Neural progenitor cell (in vitro differentiated cells): ENCODE measurements at regions not wholly inside any gene's neighbourhood (a gene's known extent, or its start where the extent isn't known, plus 50 kb on each side); places are given as distances from the start of the nearest gene placed in this dataset.

Source experiments
- EZH2 ChIP-seq: fragments of 200-600 bp; sonication (generic); IDR thresholded peaks from 2 replicates; pipeline ENCODE4 v1.6.1; 2017; ENCODE audit warnings: antibody characterized with exemption, mild to moderate bottlenecking, moderate library complexity
- TF ChIP-seq, protein P1 (sequence below): fragments of 200-600 bp; sonication (generic); IDR thresholded peaks from 2 replicates; pipeline ENCODE4 v1.5.1; 2017; ENCODE audit warnings: antibody characterized with exemption, mild to moderate bottlenecking

DNA sequence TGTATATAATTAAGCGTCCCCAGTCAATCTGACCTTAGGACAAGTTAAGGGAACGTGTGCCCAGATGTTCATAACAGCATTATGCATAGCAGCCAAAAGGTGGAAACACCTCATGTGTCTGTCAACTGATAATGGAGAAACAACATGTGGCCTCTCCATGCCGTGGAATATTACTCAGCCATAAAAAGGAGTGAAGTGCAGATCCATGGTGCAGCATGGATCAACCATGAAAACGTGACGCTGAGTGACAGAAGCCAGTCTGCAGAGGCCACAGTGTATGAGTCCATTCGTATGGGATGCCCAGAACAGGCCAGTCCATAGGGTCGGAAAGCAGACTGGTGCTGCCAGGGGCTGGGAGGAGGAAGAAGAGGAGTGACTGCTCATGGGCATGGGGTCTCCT, 161.0 kb upstream of the CIBAR2 start:
- TF ChIP-seq, protein P1, sequence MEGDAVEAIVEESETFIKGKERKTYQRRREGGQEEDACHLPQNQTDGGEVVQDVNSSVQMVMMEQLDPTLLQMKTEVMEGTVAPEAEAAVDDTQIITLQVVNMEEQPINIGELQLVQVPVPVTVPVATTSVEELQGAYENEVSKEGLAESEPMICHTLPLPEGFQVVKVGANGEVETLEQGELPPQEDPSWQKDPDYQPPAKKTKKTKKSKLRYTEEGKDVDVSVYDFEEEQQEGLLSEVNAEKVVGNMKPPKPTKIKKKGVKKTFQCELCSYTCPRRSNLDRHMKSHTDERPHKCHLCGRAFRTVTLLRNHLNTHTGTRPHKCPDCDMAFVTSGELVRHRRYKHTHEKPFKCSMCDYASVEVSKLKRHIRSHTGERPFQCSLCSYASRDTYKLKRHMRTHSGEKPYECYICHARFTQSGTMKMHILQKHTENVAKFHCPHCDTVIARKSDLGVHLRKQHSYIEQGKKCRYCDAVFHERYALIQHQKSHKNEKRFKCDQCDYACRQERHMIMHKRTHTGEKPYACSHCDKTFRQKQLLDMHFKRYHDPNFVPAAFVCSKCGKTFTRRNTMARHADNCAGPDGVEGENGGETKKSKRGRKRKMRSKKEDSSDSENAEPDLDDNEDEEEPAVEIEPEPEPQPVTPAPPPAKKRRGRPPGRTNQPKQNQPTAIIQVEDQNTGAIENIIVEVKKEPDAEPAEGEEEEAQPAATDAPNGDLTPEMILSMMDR, result no peak
- TF ChIP-seq EZH2, result no peak
